Glutamatergic neuron (in vitro differentiated cells): ENCODE measurements at regions not wholly inside any gene's neighbourhood (a gene's known extent, or its start where the extent isn't known, plus 50 kb on each side); places are given as distances from the start of the nearest gene placed in this dataset.

Experiments used
- DNase-seq: peaks from one replicate; pipeline ENCODE4 v3.0.0; 2022
- H3K27ac Mint-ChIP-seq: one replicate; pipeline ENCODE4 v1.8.0; 2020; ENCODE audit warnings: mild to moderate bottlenecking, mixed read lengths, inconsistent platforms; ENCODE audit not compliant: unreplicated experiment
- H3K27me3 Mint-ChIP-seq: one replicate; pipeline ENCODE4 v1.8.0; 2020; ENCODE audit warnings: mild to moderate bottlenecking, moderate library complexity, mixed read lengths, inconsistent platforms; ENCODE audit not compliant: unreplicated experiment
- H3K36me3 Mint-ChIP-seq: one replicate; pipeline ENCODE4 v1.8.0; 2020; ENCODE audit warnings: mild to moderate bottlenecking, mixed read lengths, inconsistent platforms; ENCODE audit not compliant: unreplicated experiment
- H3K4me1 Mint-ChIP-seq: one replicate; pipeline ENCODE4 v1.8.0; 2020; ENCODE audit warnings: mild to moderate bottlenecking, low read depth, mixed read lengths, inconsistent platforms; ENCODE audit not compliant: unreplicated experiment
- H3K4me3 Mint-ChIP-seq: one replicate; pipeline ENCODE4 v1.8.0; 2020; ENCODE audit warnings: mild to moderate bottlenecking, mixed read lengths, inconsistent platforms; ENCODE audit not compliant: unreplicated experiment
- H3K9me3 Mint-ChIP-seq: one replicate; pipeline ENCODE4 v1.8.0; 2020; ENCODE audit warnings: mild to moderate bottlenecking, moderate library complexity, mixed read lengths, inconsistent platforms; ENCODE audit not compliant: unreplicated experiment
- TF ChIP-seq, protein P1 (sequence below): fragments of 200-600 bp; sonication (generic); IDR thresholded peaks from one replicate; pipeline ENCODE4 v1.5.0; 2021; ENCODE audit not compliant: partially characterized antibody, unreplicated experiment

DNA sequence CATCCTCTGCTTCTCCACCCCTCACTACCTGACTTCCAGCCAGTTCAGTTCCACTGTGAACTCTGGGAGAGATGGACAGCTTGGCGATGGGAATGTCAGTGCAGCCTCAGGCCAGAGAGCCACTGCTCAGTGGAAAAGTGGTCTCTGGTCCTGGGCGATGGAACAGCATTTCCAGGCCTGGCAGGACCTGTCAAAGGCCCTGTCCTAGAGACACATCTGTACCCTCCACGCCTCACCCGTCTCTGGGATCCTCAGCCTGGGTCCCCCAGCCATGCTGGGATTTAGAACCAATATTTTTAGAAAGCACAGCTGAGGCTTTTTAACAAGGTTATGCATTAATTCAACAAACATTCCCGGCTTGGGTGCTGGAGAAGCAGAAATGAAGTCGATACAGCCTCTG lies 165.7 kb downstream of the MN1 start:
- DNase-seq, result no peak
- Mint-ChIP-seq H3K4me3 (no peak overlapping the region), H3K9me3 (peaks cover 6% of the 10 kb centered on the region), H3K4me1 (peaks cover 7% of the 10 kb centered on the region), H3K36me3 (no peaks in the 10 kb centered on the region), H3K27ac (no peak overlapping the region), H3K27me3 (peaks cover 14% of the 10 kb centered on the region)
- TF ChIP-seq, protein P1, sequence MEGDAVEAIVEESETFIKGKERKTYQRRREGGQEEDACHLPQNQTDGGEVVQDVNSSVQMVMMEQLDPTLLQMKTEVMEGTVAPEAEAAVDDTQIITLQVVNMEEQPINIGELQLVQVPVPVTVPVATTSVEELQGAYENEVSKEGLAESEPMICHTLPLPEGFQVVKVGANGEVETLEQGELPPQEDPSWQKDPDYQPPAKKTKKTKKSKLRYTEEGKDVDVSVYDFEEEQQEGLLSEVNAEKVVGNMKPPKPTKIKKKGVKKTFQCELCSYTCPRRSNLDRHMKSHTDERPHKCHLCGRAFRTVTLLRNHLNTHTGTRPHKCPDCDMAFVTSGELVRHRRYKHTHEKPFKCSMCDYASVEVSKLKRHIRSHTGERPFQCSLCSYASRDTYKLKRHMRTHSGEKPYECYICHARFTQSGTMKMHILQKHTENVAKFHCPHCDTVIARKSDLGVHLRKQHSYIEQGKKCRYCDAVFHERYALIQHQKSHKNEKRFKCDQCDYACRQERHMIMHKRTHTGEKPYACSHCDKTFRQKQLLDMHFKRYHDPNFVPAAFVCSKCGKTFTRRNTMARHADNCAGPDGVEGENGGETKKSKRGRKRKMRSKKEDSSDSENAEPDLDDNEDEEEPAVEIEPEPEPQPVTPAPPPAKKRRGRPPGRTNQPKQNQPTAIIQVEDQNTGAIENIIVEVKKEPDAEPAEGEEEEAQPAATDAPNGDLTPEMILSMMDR, result no peak

DNA sequence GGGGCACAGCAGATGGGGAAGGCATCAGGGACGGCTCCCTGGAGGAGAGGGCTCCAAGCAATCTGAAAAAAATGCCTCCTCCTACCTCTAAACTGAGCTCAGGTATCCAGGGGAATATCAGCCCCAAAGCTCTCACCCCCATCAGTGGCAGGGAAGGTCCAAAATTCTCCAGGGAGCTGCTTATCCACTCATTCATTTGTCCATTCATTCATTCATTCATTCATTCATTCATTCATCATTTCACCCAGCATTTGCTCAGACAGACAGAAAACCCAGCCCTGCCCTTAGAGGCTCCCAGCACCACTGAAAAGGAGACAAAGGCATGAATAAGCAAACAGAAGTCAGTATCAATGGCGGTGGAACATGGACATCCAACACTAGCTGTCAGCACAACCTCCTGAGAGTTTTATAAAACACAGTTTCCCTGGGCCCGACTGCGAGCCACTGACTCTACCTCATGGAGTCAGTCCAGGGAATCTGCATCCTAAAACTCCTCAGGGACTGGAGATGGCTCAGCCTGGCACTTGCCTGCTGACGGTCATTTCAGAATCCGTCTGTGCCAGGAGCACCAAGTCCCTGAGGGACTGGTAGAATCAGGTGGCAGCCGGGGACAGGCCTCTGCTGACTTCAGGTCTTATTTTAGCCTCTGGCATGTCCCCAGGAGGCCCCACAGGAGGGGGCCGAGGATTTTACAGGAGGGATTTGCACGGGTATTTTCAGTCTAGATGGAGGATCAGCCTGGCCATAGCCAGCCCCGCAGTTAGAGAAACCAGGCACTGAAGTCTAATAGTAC lies 164.6 kb downstream of the MN1 start:
- no peak overlapping the region for H3K27ac Mint-ChIP-seq

DNA sequence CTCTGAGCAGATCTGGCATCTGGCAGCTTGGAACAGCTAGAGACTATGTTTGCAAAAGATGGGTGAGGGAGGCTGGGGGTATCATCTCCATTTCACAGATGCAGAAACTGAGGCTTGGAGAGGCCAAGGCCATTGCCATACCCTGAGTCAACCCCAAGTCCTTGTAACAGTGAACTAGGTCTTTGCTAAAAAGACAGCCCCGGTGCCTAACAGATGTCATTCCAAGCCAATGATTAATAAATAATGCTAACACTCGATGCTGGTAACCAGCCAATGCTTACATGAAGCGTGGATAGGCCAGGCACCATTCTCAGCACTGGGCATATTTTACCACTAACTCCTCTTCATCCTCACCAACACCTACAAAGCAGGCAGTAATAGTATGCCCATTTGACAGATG lies 164.0 kb downstream of the MN1 start:
- TF ChIP-seq, protein P1, result no peak
- no peaks in the 10 kb centered on the region for H3K36me3 Mint-ChIP-seq
- H3K4me3 Mint-ChIP-seq, result no peak overlapping the region
- no peak for DNase-seq
- H3K4me1 Mint-ChIP-seq, result peaks cover 8% of the 10 kb centered on the region
- peaks cover 10% of the 10 kb centered on the region for H3K27me3 Mint-ChIP-seq
- no peak overlapping the region for H3K27ac Mint-ChIP-seq
- H3K9me3 Mint-ChIP-seq, result peaks cover 4% of the 10 kb centered on the region

More for the DNA sequence above, 164.6 kb downstream of the MN1 start:
- no peaks in the 10 kb centered on the region for H3K36me3 Mint-ChIP-seq
- no peak overlapping the region for H3K4me3 Mint-ChIP-seq
- DNase-seq, result no peak
- peaks cover 8% of the 10 kb centered on the region for H3K4me1 Mint-ChIP-seq
- TF ChIP-seq, protein P1, result no peak
- H3K27me3 Mint-ChIP-seq, result peaks cover 10% of the 10 kb centered on the region
- H3K9me3 Mint-ChIP-seq, result peaks cover 6% of the 10 kb centered on the region

DNA sequence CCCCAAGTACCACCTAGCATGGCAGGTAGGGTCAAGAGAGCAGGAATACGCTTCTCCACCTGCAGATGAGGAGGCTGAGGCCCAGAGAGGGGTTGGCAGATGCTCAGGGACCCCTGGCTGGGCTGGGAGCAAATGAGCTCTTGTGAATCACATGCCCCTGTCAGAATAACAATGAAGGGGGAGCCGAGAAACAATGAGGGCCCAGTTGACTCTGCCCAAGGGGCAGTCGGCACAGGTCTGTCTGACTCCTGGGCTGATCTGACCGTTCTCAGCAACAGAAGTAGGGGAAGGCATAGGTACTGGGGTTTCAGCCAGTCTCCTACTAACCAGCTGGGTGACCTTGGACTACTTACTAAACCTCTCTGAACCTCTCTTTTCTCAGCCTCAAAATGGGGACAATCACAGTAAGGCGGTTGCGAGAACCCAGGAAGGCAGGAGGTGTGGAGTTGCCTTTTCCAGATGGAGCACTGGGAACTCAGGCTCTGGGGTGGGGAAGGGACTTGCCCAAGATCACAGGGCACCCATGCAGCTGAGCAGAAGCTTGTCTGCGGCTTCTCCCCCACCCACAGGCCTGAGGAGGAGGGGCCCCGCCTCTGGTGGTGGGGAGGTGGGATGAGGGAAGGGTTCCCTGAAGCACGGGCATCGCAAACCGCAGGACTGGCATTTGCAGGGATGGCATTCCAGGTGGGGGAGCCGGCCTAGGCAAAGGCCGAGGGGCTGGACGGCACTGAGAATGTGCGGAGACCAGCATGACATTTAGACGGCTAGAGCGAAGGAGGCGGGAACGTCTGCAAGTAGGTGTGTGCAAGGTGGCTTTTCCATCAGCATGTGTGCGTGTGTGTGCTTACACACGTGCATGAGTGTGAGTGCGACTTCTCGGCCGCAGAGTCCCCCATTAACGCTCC lies 163.0 kb downstream of the MN1 start:
- TF ChIP-seq, protein P1, result no peak
- Mint-ChIP-seq H3K27me3 (peaks cover 10% of the 10 kb centered on the region), H3K9me3 (peaks cover 4% of the 10 kb centered on the region), H3K36me3 (no peaks in the 10 kb centered on the region), H3K4me3 (no peak overlapping the region), H3K4me1 (peaks cover 8% of the 10 kb centered on the region), H3K27ac (no peak overlapping the region)
- no peak for DNase-seq
